RWPE1 (cell line): ENCODE measurements at regions not wholly inside any gene's neighbourhood (a gene's known extent, or its start where the extent isn't known, plus 50 kb on each side); places are given as distances from the start of the nearest gene placed in this dataset.

Source experiments
- CTCF ChIA-PET: fragments of 350-600 bp; sonication (Branson Sonifier 250); formaldehyde crosslinking; extraction: SDS; loops from one replicate; lab custom pipeline; 2021; lab: Yijun Ruan, JAX
- POLR2A ChIA-PET: fragments of 400-600 bp; formaldehyde crosslinking; extraction: SDS; loops from one replicate; lab custom pipeline; 2020; ENCODE audit warnings: antibody characterized with exemption; ENCODE audit not compliant: low non-redundant PET; lab: Yijun Ruan, JAX
- DNase-seq: peaks from one replicate; pipeline ENCODE4 v3.0.0; 2012; ENCODE audit warnings: low spot score
- H3K27ac ChIP-seq: fragments of 450-650 bp; 2 replicates; pipeline ENCODE4 v1.5.1; 2017
- CTCF ChIP-seq: fragments of 450-650 bp; conservative IDR thresholded peaks from 2 replicates; pipeline ENCODE4 v1.5.1; 2017; ENCODE audit warnings: low read depth, mild to moderate bottlenecking

DNA sequence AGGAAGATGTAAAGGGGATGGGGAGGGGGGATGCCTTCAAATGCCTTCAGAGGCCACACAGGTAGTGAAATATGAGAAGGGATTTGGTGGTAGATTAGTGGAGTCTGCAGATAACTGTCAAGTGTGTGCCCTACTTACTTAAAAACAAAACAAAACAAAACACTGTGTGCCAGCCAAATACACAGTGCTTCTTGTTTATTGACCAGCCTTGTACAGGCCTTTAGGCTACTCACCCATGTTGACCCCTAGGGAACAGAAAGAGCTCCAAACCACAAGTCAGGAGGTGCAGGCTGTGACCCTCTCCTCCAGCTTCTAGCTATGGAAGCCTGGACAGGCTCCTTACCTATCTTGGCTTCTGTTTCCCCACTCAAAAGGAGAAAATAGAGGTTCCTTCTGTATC lies 562.0 kb downstream of the ETNK1 start:
- ChIA-PET POLR2A (no interaction called here), CTCF (interaction anchor here (0.7 kb wide), 1 partner anchor 313 kb away, joined by 4 read pairs; no protein-coding TSS in a partner anchor)
- no peak for DNase-seq
- no peak for TF ChIP-seq CTCF
- H3K27ac ChIP-seq: no peak overlapping the region

GRCh38 chr12:23193552-23193951 lies 568.6 kb downstream of the ETNK1 start:
- ChIA-PET POLR2A (no interaction called here), CTCF (no interaction called here)
- DNase-seq: no peak
- TF ChIP-seq CTCF: no peak
- H3K27ac ChIP-seq: no peak overlapping the region

DNA sequence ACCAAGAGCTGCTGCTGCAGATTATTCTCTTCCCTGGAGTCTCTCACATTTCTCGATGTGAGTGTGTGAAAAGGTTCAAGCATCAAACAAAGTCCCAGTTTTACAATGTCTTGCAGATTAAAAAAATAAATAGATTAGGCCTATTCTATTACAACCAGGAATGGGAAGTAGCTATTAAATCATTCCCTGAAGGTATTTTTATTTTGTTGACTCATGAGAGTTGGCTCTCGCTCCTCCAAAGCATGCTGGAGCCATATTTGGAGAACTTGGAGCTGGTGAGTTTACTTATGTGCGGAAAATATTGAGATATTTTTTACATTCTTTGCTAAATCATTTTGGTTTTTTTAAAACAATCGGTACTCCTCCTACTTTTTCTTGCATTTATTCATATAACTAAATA lies 572.3 kb downstream of the ETNK1 start:
- ChIA-PET POLR2A (no interaction called here), CTCF (no interaction called here)

DNA sequence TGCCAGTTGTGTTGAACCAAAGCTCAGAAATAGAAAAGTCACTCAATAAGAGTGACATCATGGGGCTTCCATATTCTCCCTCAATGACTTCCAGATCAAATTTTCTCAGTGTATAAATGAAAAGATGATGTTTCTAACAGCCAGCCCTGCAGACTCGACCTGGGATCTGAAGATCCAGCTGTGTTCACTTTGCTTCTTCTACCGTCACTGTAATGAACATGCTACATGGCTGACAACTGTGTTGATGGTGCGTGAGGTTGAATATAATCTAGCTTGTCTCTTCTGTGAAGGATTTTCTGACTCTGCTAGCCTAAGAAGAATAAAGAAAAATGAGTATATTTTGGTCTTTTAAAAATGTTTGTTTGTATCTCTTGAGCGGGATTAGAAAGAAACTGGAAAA lies 577.8 kb downstream of the ETNK1 start:
- CTCF ChIA-PET: no interaction called here
- no peak overlapping the region for H3K27ac ChIP-seq
- no peak for TF ChIP-seq CTCF
- POLR2A ChIA-PET: no interaction called here
- no peak for DNase-seq

More for the DNA sequence above, 572.3 kb downstream of the ETNK1 start:
- H3K27ac ChIP-seq: no peak overlapping the region
- DNase-seq: no peak
- no peak for TF ChIP-seq CTCF

- DNase-seq: peak; percentile 51
- ChIA-PET CTCF (interaction anchor here (0.6 to 0.7 kb wide), 2 partner anchors 136 to 429 kb away, joined by 3 read pairs; no protein-coding TSS in a partner anchor), POLR2A (no interaction called here)
- TF ChIP-seq CTCF: peak; percentile 72
- no peak overlapping the region for H3K27ac ChIP-seq
These were observed 580.2 kb downstream of the ETNK1 start for GRCh38 chr12:23204933-23205778.

DNA sequence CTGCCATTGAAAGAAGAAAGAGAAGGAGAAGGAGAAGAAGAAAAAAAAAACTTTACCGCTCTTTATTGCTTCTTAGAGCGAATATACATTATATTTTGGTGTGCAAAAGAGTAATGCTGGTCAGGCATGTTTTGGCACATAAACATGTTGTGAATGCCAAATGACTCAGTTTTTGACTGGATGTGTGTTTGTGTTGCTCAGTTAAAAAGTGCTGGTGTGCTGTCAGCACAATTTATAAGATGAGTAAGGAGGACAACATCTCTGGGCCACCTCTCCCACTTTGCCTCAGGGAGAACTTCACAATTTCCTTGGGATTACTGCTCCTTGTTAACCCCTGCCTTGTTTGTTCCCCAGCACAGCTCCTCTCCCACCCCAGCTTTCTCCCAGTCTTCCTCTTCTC lies 584.8 kb downstream of the ETNK1 start:
- no peak for TF ChIP-seq CTCF
- H3K27ac ChIP-seq: no peak overlapping the region
- peak; percentile 8 for DNase-seq
- POLR2A ChIA-PET: no interaction called here
- CTCF ChIA-PET: no interaction called here
